HG02571 (cell line): ENCODE measurements at regions not wholly inside any gene's neighbourhood (a gene's known extent, or its start where the extent isn't known, plus 50 kb on each side); places are given as distances from the start of the nearest gene placed in this dataset.
"Not testable (repeated sequence)": the region's sequence is repeated elsewhere in the genome, so short reads cannot be mapped to it uniquely, and the experiment has no call there.

Experiments used
- ATAC-seq: cut with Tn5 transposase; IDR thresholded peaks from one replicate; pipeline ENCODE4 v1.9.1; 2021; ENCODE audit warnings: mild to moderate bottlenecking, moderate library complexity; ENCODE audit not compliant: unreplicated experiment

DNA sequence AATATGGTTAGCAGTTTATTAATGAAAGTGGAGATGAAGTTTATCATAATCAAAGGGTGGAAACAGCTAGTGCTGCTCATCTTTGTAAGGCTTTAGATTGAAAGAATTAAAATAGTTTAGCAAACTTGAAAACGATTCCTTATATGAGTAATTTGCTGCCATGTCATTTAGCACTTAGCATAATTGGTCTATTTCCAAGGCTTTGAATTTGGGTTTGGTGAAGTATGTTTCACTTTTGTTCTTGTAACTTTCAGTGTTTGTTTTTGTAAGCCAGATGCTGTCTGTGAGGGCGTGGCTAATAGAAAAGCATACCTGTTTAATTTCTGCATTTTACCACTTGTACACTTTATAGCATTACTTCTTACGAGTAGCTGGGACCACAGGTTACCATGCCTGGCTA is 109.5 kb downstream of the LAT start:
- not testable (repeated sequence) for ATAC-seq

DNA sequence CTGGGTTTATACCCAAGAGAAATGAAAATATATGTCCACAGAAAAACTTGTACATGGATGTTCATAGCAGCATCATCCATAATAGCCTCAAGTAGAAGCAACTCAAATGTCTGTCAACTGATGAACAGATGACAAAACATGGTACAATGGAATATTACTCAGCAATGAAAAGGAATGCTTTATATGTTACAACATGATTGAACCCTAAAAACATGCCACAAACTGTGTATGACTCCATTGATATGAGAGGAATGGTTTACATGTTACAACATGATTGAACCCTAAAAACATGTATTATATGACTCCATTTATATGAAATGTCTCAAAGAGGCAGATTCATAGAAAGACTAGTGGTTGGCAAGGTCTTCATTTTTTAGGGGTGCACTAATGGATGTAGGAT is 104.8 kb downstream of the LAT start:
- not testable (repeated sequence) for ATAC-seq

GRCh38 chr16:29087673-29088072 is 102.8 kb downstream of the LAT start:
- ATAC-seq = not testable (repeated sequence)

DNA sequence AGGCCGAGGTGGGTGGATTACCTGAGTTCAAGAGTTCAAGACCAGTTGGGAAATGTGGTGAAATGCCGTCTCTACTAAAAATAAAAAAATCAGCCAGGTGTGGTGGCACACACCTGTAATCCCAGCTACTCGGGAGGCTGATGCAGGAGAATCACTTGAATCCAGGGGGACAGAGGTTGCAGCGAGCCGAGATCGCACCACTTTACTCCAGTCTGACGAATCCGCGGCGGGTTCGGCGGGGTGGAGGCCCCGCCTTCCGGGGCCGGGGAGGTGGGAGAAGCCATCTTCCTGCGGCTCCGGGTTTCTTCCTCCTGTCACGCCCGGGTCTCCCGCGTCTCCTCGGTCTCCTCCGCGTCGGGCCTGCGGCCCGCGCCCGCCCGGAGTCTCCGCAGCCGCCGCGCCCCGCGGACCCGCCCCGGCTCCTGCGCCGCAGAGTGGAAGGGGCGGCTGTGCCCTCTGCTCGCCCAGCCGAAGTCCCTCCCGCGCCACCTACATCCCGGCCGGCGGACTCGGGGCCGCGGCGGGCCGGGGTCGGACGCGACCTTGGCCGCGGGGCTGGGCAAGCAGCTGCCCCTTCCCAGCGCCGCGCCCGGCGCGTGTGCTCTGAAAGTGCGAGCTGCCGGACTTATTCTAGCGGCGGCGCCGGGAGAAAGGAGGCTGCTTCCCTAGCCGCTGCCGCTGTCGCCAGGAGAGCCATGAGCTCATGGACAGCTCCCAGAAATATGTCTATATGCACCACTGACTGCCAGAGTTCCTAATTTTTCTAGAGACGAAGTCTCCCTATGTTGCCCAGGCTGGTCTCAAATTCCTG is 97.2 kb downstream of the LAT start:
- not testable (repeated sequence) for ATAC-seq

DNA sequence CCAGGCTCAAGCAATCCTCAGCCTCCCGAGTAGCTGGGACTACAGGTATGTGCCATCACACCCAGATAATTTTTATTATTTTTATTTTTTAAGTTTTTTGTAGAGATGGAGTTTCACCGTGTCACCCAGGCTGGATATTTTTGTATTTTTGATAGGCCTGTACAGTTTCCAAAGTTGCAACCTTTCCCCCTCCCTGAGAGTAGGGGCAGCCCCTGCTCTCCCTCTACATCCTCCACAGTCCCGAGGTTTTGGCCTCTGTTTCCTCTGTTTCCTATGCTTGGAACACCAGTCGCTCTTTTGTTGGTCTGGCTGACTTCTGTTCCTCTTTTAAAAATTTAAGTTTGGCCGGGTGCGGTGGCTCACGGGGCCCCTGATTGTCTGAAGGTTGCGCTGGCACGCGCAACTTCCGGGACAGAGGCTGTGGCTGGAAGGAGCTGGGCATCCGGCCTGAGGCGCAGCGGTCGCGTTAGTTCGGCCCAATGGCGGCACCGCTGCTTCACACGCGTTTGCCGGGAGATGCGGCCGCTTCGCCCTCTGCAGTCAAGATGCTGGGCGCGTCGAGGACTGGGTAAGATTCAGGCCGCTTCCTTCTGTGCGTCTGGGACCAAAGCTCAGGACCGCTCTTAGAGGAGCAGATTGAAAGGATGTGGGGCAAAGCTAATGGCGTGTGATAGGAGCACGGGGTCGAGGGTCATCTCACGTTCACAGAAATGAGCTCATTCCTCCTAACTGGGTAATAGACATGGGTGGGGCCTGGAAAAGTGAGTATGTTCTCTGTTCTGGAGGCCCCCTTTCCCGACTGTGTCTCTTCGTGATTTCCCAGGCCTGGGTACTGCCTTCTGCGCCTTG is 89.9 kb downstream of the LAT start:
- ATAC-seq = peak; percentile 65

GRCh38 chr16:29062235-29062634 is 77.4 kb downstream of the LAT start:
- ATAC-seq = not testable (repeated sequence)

DNA sequence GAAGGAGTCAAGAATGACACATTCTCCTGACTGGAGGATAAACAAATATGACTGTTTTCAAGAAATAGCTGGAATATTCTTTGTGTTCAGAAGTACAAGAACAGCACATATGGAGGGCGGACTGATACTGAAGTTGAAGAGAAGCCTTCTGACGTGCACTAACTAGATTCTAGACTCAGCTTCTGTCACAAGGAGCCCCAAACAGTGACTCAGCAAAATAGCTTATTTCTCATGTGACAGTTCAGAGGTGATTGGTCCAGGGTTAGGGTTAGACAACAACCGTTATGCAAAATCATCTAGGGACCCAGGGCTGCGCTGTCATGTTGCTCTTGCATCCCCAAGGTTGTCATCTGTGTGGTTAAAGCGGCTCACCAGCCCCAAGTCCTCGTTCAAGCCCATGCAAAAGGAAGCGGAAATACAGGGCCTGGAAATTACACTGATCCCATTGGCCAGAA is 76.6 kb downstream of the LAT start:
- not testable (repeated sequence) for ATAC-seq

- ATAC-seq = not testable (repeated sequence)
These were observed 75.4 kb downstream of the LAT start for GRCh38 chr16:29060022-29060810.

GRCh38 chr16:29059575-29059974 is 74.7 kb downstream of the LAT start:
- not testable (repeated sequence) for ATAC-seq
